Heart left ventricle (tissue), 16 donors: ENCODE measurements at regions not wholly inside any gene's neighbourhood (a gene's known extent, or its start where the extent isn't known, plus 50 kb on each side); places are given as distances from the start of the nearest gene placed in this dataset.

ENCODE experiments used
- ATAC-seq, 4 donors: fragments of 200-7000 bp; cut with Tn5 transposase; one replicate each; pipeline ENCODE4 v1.9.1; 2020 to 2022; ENCODE audit warnings: moderate library complexity in 4 of 4, mild to moderate bottlenecking in 3 of 4, moderate number of reproducible peaks in 1 of 4
- DNase-seq, 5 donors: peaks; one replicate each; pipeline ENCODE4 v3.0.0-alpha.2; 2020
- H3K27ac ChIP-seq, 12 donors: fragments of 200-600 bp; sonication (generic) in 4 of 12; one replicate each; pipeline versions ENCODE4 v1.5.0 to v1.8.0; 2016 to 2022; ENCODE audit warnings: mild to moderate bottlenecking in 2 of 12
- H3K27me3 ChIP-seq, 9 donors: fragments of 200-600 bp; sonication (generic) in 2 of 9; one replicate each; pipeline versions ENCODE4 v1.5.1 to v1.8.0; 2016 to 2022; ENCODE audit warnings: mild to moderate bottlenecking in 3 of 9
- H3K36me3 ChIP-seq, 9 donors: fragments of 200-600 bp; sonication (generic) in 2 of 9; one replicate each; pipeline versions ENCODE4 v1.5.0 to v1.8.0; 2018 to 2022; ENCODE audit warnings: mild to moderate bottlenecking in 2 of 9
- H3K4me1 ChIP-seq, 12 donors: fragments of 200-600 bp; sonication (generic) in 4 of 12; one replicate each; pipeline versions ENCODE4 v1.5.0 to v1.8.0; 2016 to 2022; ENCODE audit warnings: mild to moderate bottlenecking in 3 of 12
- H3K4me3 ChIP-seq, 12 donors: fragments of 200-600 bp; sonication (generic) in 4 of 12; one replicate each; pipeline versions ENCODE4 v1.5.0 to v1.8.0; 2017 to 2022; ENCODE audit warnings: mild to moderate bottlenecking in 9 of 12, moderate library complexity in 4 of 12
- H3K9me3 ChIP-seq, 12 donors: fragments of 200-600 bp; sonication (generic) in 4 of 12; one replicate each; pipeline versions ENCODE4 v1.5.0 to v1.8.0; 2016 to 2022; ENCODE audit warnings: mild to moderate bottlenecking in 1 of 12
- POLR2A ChIP-seq, 2 donors: fragments of 450-650 bp; IDR thresholded peaks; one replicate each; pipeline ENCODE4 v1.6.1; 2017; ENCODE audit warnings: antibody characterized with exemption in 2 of 2, mild to moderate bottlenecking in 2 of 2, moderate library complexity in 2 of 2
- WGBS, 4 donors: extraction: QIAGEN DNeasy Blood & Tissue Kit in 2 of 4; methylation state at CpG; one replicate each; pipeline versions ENCODE4 v1.1.5 to v1.1.7; 2013 to 2018; 5-methylcytosine and 5-hydroxymethylcytosine counted together
- intact Hi-C, 10 donors: fragments of 100-400 bp; cut with DNase I; formaldehyde crosslinking; loops; one replicate each; pipeline versions ENCODE4 v1.11.1 to v1.14.2; 2022
- TF ChIP-seq, protein P1 (sequence below), 12 donors: fragments of 200-600 bp; sonication (generic) in 4 of 12; IDR thresholded peaks; one replicate each; pipeline versions ENCODE4 v1.5.0 to v1.8.0; 2018 to 2022; ENCODE audit warnings: antibody characterized with exemption in 12 of 12, mild to moderate bottlenecking in 5 of 12
- donor health status: ischemic (EF 13 %, LVEDD 7.1; RV severe dilation, severe dysfunction).
- donor health status: healthy with polysubstance abuse.
- donor health status: DM: no; HTN: yes; CAD: no.
- donor health status: DM: no; HTN: no; CAD: no.
- donor health status: ischemic (EF 25% LVEDD 6.9; RV normal size, moderate dysfunction).
- donor health status: ischemic (EF 25% LVEDD 5.7; RV mildly dilated, moderate dysfunction).
- donor health status: healthy.
- donor health status: DM: yes; HTN: yes; CAD: no.
- donor health status: ischemic (EF 35%, LVEDD 5.7; RV mildly dilated, moderate dysfunction).
- donor health status: nonischemic (EF 11% LVEDD 7.7; RV severe dilation, severe dysfunction).
- donor health status: DM: yes; HTN: yes; CAD: no.
- donor health status: PGD.
- donor health status: ischemic (EF 29% LVEDD 5.4; RV normal size, mild dysfunction).
- donor health status: nonischemic (EF 23%, LVEDD 6.1; RV moderate dilation, normal function).

DNA sequence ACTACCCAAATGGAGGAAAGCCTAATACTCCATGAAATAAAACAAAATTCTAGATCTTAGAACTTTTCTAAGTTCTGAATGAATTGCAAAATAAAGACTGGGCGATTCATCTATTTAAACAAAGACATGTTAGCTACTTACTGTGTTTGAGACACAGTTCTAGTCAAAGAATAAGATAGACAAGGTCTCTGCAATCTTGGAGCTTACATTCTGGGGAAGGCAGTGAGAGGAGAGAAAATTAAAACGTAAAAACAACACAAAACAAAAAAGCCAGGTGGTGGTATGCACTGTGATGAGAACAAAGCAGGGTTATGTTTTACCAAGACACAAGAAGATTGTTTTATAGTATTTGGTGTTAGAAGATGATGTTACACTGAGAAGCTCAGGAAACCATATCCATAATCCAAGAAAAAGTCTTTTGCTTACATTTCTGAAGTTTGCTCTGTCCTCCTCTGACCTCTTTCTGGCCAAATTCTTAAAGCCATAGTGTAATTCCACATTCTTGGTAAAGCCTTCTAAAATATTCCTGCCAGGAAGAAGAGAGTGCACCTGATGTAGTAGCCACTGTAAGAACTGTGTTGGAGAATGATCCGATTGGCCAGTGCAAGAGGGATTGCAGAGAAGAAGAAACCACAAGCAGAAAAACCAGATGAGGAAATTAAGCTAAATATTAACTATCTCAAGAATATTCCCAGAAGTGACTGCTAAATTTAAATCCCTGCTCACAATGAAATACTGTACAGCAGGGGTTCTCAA, 218.4 kb downstream of the PCSK1 start:
- intact Hi-C loops = no loop called here
- WGBS, 4 donors = 78 to 86% (median 83%) methylated on average over 3 of the region's 3 CpGs
- Histone ChIP-seq H3K36me3 (no peaks in the 10 kb centered on the region), H3K27ac (no peak overlapping the region), H3K27me3 (no peaks in the 10 kb centered on the region), H3K4me3 (no peak overlapping the region), H3K9me3 (peaks cover 0 to 9% (median 0%) of the 10 kb centered on the region in 12 donors), H3K4me1 (peaks cover 0 to 16% (median 0%) of the 10 kb centered on the region in 12 donors)
- ATAC-seq (no peak), DNase-seq (no peak)
- no peak for TF ChIP-seq POLR2A (IDR thresholded peaks at IDR 0.05)
- TF ChIP-seq, protein P1, sequence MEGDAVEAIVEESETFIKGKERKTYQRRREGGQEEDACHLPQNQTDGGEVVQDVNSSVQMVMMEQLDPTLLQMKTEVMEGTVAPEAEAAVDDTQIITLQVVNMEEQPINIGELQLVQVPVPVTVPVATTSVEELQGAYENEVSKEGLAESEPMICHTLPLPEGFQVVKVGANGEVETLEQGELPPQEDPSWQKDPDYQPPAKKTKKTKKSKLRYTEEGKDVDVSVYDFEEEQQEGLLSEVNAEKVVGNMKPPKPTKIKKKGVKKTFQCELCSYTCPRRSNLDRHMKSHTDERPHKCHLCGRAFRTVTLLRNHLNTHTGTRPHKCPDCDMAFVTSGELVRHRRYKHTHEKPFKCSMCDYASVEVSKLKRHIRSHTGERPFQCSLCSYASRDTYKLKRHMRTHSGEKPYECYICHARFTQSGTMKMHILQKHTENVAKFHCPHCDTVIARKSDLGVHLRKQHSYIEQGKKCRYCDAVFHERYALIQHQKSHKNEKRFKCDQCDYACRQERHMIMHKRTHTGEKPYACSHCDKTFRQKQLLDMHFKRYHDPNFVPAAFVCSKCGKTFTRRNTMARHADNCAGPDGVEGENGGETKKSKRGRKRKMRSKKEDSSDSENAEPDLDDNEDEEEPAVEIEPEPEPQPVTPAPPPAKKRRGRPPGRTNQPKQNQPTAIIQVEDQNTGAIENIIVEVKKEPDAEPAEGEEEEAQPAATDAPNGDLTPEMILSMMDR (IDR thresholded peaks at IDR 0.05) = no peak

DNA sequence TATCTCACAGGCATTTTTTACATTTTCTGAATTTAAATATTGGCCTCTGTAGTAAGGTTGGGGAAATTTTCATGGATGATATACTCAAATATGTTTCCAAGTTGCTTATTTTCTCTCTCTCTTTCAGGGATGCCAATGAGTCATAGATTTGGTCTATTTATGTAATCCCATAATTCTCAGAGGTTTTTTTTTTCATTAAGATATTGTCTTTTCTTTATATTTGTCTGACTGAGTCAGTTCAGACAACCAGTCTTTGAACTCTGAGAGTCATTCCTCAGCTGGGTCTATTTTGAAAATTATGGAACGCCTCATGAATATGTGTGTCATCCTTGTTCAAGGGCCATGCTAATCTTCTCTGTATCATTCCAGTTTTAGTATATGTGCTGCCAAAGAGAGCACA, 223.2 kb downstream of the PCSK1 start:
- no peak for DNase-seq
- no peak for ATAC-seq
- no peaks in the 10 kb centered on the region for H3K36me3 ChIP-seq
- intact Hi-C loops = no loop called here
- no peak overlapping the region for H3K27ac ChIP-seq
- WGBS, 4 donors = 78 to 90% (median 85%) methylated on average over 1 of the region's 1 CpG
- TF ChIP-seq, protein P1 (IDR thresholded peaks at IDR 0.05) = no peak
- no peak for TF ChIP-seq POLR2A (IDR thresholded peaks at IDR 0.05)
- H3K9me3 ChIP-seq = peaks cover 0 to 41% (median 23%) of the 10 kb centered on the region in 12 donors
- H3K4me3 ChIP-seq = no peak overlapping the region
- peaks cover 0 to 4% (median 0%) of the 10 kb centered on the region in 12 donors for H3K4me1 ChIP-seq
- H3K27me3 ChIP-seq = no peaks in the 10 kb centered on the region

DNA sequence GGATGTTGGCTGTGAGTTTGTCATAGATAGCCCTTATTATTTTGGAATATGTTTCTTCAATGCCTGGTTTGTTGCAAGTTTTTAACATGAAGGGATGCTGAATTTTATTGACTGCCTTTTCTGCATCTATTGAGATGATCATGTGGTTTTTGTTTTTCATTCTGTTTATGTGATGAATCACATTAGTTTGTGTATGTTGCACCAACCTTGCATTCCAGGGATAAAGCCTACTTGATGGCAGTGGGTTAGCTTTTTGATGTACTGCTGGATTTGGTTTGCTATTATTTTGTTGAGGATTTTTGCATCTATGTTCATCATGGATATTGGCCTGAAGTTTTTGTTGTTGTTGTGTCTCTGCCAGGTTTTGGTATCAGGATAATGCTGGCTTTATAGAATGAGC, 225.6 kb downstream of the PCSK1 start:
- no peak for ATAC-seq

DNA sequence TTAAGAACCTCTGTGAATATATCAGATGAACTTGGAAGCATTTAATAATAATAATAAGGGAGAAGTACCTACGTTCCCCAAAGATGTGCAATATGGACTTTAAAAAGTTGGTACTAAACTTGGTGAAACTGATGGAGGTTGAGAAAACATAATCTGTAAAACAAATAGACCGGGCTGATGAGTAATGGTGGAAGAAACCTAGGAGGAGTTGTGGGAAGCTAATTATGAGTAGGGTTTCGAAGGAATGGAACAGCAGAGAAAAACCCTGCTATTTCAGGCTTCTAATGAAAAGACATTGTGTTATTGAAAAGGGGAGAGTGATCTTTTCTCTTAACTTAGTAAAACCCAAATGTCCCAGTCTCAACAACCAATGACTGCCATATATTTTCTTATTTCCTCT, 229.3 kb downstream of the PCSK1 start:
- WGBS, 4 donors = 45 to 88% (median 67%) methylated on average over 3 of the region's 3 CpGs
- no peak for ATAC-seq
- Histone ChIP-seq H3K4me1 (peaks cover 0 to 25% (median 0%) of the 10 kb centered on the region in 12 donors), H3K27ac (no peak overlapping the region), H3K9me3 (peaks cover 0 to 28% (median 19%) of the 10 kb centered on the region in 12 donors), H3K36me3 (no peaks in the 10 kb centered on the region), H3K27me3 (no peaks in the 10 kb centered on the region), H3K4me3 (no peak overlapping the region)
- no peak for DNase-seq
- no peak for TF ChIP-seq POLR2A (IDR thresholded peaks at IDR 0.05)
- TF ChIP-seq, protein P1 (IDR thresholded peaks at IDR 0.05) = no peak
- intact Hi-C loops = no loop called here

More for the DNA sequence above, 225.6 kb downstream of the PCSK1 start:
- H3K27me3 ChIP-seq = no peaks in the 10 kb centered on the region
- H3K27ac ChIP-seq = no peak overlapping the region
- no peaks in the 10 kb centered on the region for H3K36me3 ChIP-seq
- DNase-seq = no peak
- intact Hi-C loops = no loop called here
- H3K4me3 ChIP-seq = no peak overlapping the region
- H3K9me3 ChIP-seq = peaks cover 0 to 41% (median 23%) of the 10 kb centered on the region in 12 donors
- H3K4me1 ChIP-seq = no peaks in the 10 kb centered on the region
- no peak for TF ChIP-seq POLR2A (IDR thresholded peaks at IDR 0.05)
